ENCODE measurements at regions not wholly inside any gene's neighbourhood (a gene's known extent, or its start where the extent isn't known, plus 50 kb on each side); places are given as distances from the start of the nearest gene placed in this dataset.

DNA sequence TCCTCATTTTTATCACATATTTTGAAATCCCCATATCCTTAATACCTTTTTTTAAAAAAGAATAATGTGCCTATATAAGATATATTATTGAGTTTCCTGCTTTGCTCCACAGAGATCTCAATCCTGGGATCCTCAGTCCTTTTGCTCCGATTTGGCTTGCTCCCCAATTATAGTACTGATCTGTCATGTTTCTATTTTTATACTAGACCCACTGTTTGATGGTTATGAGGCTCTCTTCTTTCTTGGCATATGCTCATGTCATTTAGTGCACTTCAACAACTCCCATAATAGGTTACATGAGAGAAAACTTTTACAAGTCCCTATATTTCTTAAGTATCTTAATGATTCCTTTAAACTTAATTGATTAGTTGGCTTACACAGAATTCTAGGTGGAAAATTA is 958.5 kb upstream of the EPHA7 start:
- TF ChIP-seq, protein P1, sequence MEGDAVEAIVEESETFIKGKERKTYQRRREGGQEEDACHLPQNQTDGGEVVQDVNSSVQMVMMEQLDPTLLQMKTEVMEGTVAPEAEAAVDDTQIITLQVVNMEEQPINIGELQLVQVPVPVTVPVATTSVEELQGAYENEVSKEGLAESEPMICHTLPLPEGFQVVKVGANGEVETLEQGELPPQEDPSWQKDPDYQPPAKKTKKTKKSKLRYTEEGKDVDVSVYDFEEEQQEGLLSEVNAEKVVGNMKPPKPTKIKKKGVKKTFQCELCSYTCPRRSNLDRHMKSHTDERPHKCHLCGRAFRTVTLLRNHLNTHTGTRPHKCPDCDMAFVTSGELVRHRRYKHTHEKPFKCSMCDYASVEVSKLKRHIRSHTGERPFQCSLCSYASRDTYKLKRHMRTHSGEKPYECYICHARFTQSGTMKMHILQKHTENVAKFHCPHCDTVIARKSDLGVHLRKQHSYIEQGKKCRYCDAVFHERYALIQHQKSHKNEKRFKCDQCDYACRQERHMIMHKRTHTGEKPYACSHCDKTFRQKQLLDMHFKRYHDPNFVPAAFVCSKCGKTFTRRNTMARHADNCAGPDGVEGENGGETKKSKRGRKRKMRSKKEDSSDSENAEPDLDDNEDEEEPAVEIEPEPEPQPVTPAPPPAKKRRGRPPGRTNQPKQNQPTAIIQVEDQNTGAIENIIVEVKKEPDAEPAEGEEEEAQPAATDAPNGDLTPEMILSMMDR (IDR thresholded peaks at IDR 0.05): no peak
- no peak for TF ChIP-seq POLR2A (IDR thresholded peaks at IDR 0.05)

All from adrenal gland (tissue), 5 donors.